ENCODE measurements at regions not wholly inside any gene's neighbourhood (a gene's known extent, or its start where the extent isn't known, plus 50 kb on each side); places are given as distances from the start of the nearest gene placed in this dataset.

DNA sequence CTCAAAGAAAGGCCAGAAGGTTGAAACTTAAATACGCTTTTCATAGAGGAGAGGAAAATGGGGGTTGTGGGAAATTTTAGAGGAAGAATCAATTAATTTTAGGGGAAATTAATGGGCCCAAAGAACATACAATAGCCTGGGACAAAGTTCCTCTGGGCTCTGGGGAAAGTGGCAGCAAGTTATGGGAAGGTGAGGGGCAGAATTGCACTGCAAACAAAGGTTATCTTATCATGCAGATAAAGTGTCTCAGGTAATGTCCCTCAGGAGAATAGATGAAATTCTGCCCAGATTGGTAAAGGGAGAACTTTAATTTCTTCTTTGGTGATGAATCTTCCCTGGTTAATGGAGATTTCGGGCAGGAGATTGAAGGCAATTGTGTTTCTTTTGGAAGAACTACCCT lies 326.1 kb upstream of the SLC24A2 start:
- TF ChIP-seq POLR2A (IDR thresholded peaks at IDR 0.05) (no peak), POLR2AphosphoS5 (IDR thresholded peaks at IDR 0.05) (no peak)
- TF ChIP-seq, protein P1, sequence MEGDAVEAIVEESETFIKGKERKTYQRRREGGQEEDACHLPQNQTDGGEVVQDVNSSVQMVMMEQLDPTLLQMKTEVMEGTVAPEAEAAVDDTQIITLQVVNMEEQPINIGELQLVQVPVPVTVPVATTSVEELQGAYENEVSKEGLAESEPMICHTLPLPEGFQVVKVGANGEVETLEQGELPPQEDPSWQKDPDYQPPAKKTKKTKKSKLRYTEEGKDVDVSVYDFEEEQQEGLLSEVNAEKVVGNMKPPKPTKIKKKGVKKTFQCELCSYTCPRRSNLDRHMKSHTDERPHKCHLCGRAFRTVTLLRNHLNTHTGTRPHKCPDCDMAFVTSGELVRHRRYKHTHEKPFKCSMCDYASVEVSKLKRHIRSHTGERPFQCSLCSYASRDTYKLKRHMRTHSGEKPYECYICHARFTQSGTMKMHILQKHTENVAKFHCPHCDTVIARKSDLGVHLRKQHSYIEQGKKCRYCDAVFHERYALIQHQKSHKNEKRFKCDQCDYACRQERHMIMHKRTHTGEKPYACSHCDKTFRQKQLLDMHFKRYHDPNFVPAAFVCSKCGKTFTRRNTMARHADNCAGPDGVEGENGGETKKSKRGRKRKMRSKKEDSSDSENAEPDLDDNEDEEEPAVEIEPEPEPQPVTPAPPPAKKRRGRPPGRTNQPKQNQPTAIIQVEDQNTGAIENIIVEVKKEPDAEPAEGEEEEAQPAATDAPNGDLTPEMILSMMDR (IDR thresholded peaks at IDR 0.05 in 8 of 11, conservative IDR thresholded peaks at IDR 0.05 in 3 of 11): no peak

Measured in spleen (tissue), 7 donors.